HUES48 (cell line): ENCODE measurements at regions not wholly inside any gene's neighbourhood (a gene's known extent, or its start where the extent isn't known, plus 50 kb on each side); places are given as distances from the start of the nearest gene placed in this dataset.

Experiments
- H3K27ac ChIP-seq: one replicate; pipeline ENCODE4 v1.7.0; 2013; ENCODE audit warnings: low read depth, low read length, inconsistent platforms
- H3K27me3 ChIP-seq: 2 replicates; pipeline ENCODE4 v1.6.1; 2013; ENCODE audit warnings: mild to moderate bottlenecking, low read length; ENCODE audit not compliant: control insufficient read depth, insufficient read depth
- H3K36me3 ChIP-seq: 2 replicates; pipeline ENCODE4 v1.6.1; 2013; ENCODE audit warnings: low read length; ENCODE audit not compliant: control insufficient read depth, insufficient read depth
- H3K4me1 ChIP-seq: 2 replicates; pipeline ENCODE4 v1.6.1; 2013; ENCODE audit warnings: mild to moderate bottlenecking, low read length; ENCODE audit not compliant: control insufficient read depth, insufficient read depth
- H3K4me3 ChIP-seq: 2 replicates; pipeline ENCODE4 v1.5.1; 2013; ENCODE audit warnings: mild to moderate bottlenecking, low read depth, low read length
- H3K9ac ChIP-seq: 2 replicates; pipeline ENCODE4 v1.6.1; 2013; ENCODE audit warnings: mild to moderate bottlenecking, low read depth, low read length, moderate library complexity
- H3K9me3 ChIP-seq: 2 replicates; pipeline ENCODE4 v1.6.1; 2013; ENCODE audit warnings: low read length; ENCODE audit not compliant: control insufficient read depth, insufficient read depth

DNA sequence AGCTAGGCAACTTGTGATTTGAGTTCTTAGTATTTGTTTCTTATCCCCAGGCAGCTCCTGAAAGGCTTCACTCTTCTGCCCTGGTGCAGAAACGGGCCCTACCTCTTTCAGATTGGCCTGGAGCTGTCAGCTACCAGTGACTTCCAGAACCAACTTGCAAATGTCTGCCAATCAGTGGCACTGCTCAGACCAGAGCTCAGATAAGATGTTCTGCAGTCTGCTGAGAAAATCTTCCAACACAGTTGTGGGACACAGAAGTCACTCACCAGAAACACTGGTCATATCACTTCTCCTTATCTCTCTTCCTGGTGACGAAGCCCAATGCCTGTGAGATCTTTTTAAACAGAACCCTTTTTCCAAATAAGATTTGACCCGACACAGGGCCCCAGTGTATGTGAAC, 81.9 kb upstream of the DUSP5 start:
- no peaks in the 10 kb centered on the region for H3K36me3 ChIP-seq
- H3K4me1 ChIP-seq, result no peaks in the 10 kb centered on the region
- H3K9me3 ChIP-seq, result no peaks in the 10 kb centered on the region
- no peak overlapping the region for H3K9ac ChIP-seq
- H3K27ac ChIP-seq, result no peak overlapping the region
- no peak overlapping the region for H3K4me3 ChIP-seq
- no peaks in the 10 kb centered on the region for H3K27me3 ChIP-seq

DNA sequence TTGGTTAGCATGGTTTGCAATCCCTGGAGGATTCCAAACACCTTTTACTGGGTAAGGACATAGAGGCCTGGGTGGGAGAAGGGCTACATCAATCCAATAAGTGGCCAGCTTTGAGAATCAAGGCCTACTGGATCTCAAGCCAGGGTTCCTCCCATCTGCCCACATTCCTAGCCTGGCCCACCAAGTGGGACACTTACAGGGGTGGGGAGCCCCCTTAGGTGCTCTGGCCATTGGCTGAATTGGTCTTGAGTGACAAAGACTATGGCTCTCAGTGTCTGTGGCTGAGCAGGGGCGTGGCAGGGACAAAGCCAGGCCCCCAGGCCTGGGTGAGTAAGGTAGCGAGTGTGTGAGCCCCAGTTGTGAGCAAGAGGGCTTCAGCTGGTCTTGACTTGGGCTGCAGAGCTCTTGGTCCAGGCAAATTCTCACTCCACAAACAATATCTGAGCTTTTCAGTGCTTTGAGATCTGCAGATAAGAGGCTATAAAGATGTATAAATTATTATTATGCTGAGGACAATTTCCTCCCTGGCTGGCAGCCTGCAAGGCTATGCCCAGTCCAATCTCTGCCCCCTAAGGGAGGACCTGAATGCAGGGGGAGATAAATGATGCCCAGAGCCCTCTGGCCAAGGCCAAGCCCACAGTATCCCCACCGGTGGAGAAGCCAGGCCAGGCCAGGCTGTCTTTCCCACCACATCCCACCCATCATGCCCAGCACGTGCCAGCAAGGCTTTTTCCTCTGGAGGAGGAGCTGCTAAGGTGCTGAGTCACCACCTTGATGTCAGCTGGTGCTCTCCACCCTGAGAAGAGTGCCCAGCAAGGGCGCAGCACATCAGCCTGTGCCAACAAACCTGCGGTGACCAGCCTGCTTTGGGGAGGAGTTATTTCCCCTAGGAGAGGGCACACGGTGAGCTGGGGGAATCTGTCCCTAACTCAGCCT, 80.7 kb upstream of the DUSP5 start:
- H3K27ac ChIP-seq, result no peak overlapping the region
- H3K4me3 ChIP-seq, result no peak overlapping the region
- H3K36me3 ChIP-seq, result no peaks in the 10 kb centered on the region
- H3K4me1 ChIP-seq, result no peaks in the 10 kb centered on the region
- H3K27me3 ChIP-seq, result no peaks in the 10 kb centered on the region
- H3K9me3 ChIP-seq, result no peaks in the 10 kb centered on the region
- H3K9ac ChIP-seq, result no peak overlapping the region

DNA sequence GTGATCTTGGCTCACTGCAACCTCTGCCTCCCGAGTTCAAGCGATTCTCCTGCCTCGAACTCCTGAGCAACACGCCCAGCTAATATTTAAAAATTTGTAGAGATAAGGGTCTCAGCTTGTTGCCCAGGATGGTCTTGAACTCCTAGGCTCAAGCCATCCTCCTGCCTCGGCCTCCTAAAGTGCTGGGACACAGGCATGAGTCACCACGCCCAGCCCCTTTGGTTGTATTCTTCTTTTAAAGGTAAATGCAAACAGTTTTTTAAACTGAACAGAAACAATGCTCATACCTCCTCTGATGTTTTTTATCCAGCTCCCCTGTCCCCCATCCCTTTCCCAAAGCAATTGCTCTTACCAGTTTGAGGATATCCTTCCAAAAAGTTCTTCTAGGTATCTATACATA, 79.5 kb upstream of the DUSP5 start:
- no peaks in the 10 kb centered on the region for H3K27me3 ChIP-seq
- H3K36me3 ChIP-seq, result no peaks in the 10 kb centered on the region
- H3K4me3 ChIP-seq, result no peak overlapping the region
- no peaks in the 10 kb centered on the region for H3K9me3 ChIP-seq
- no peak overlapping the region for H3K27ac ChIP-seq
- no peak overlapping the region for H3K9ac ChIP-seq
- peaks cover 2% of the 10 kb centered on the region; the same call in 1 of the 2 replicates for H3K4me1 ChIP-seq

DNA sequence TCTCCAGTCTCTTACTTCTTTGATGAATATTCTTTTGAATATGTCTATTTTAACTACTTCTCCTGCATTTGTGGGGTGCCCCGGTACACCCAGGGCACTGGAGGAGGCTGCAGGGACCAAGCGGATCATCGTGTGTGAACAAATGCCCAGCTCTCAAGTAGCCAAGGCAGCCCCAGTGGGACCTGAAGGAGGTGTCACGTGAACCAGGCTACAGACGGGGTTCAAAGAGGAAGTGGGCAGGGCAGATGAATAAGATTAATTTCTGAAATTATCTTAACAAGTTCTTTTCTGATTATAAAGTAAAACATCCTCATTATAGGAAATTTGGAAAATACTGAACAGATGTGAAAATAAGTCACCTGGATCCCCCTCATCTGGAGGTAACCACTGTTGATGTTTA, 78.4 kb upstream of the DUSP5 start:
- no peaks in the 10 kb centered on the region for H3K27me3 ChIP-seq
- no peaks in the 10 kb centered on the region for H3K9me3 ChIP-seq
- no peaks in the 10 kb centered on the region for H3K36me3 ChIP-seq
- H3K4me1 ChIP-seq, result peaks cover 2% of the 10 kb centered on the region; the same call in 1 of the 2 replicates
- no peak overlapping the region for H3K9ac ChIP-seq
- H3K4me3 ChIP-seq, result no peak overlapping the region
- no peak overlapping the region for H3K27ac ChIP-seq

DNA sequence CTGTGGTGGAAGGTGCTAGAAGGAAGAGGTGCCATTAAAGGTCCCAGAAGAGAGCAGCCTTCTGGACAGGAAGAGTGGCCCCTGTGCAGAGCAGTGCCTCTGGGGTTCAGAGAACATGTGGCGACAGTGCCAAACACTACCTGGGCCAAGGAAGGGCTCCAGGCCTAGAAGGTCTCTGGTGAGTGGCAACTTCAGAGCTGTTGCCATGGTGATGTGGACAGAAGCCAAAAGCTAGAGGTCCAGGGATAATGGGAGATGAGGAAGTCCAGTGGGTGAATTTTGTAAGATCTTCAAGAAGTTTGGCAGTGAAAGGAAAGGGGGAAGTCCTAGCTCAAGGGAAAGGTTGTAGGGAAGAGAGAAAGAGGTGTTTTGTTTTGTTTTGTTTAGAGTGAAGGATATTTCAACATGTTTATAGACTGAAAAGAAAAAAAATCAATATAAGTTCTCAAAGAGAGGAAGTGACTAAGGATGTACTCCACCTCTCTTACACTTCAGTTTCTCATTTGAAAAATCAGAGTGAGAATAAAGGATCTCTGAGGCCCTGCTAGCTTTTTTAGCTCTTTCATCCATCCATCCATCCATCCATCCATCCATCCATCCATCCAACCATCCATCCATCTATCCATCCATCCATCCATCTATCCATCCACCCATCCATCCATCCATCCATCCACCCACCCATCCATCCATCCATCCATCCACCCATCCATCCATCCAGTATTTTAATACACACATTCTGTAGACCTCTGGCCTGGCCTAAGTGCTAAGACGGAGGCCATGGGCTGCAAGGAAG, 77.1 kb upstream of the DUSP5 start:
- Histone ChIP-seq H3K4me3 (no peak overlapping the region), H3K9ac (no peak overlapping the region), H3K4me1 (peaks cover 2% of the 10 kb centered on the region; the same call in 1 of the 2 replicates), H3K36me3 (no peaks in the 10 kb centered on the region), H3K27me3 (no peaks in the 10 kb centered on the region), H3K27ac (no peak overlapping the region), H3K9me3 (no peaks in the 10 kb centered on the region)

DNA sequence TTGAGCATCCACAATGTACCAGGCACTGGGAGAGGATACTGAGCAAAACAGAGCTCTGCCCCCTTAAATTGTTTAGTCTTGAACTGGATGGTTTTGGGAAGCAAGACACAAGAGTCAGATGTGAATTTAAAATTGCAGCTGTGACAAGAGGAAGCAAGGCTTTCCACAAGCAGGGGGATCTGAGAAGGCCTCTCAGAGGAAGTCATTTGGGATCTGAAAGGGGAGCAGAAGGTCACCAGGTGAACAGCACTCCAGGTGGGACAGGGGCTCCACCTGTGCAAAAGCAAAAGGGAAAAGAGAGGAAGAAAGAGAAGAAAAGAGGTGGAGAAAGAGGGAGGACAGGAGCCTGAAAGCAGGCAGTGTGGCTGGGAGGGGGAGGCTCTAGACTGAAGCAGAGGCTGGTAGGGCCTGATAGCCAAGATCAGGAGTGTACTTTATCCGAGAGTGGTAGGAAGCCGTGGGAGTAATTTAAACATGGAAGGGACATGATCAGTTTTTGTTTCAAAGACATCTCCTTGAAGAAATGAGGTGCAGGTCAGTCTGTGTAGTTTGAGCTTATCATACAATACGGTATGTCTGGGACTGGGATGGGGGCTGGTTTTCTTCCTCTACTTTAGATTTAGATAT, 76.1 kb upstream of the DUSP5 start:
- Histone ChIP-seq H3K36me3 (no peaks in the 10 kb centered on the region), H3K9ac (no peak overlapping the region), H3K27me3 (no peaks in the 10 kb centered on the region), H3K9me3 (no peaks in the 10 kb centered on the region), H3K4me3 (no peak overlapping the region), H3K4me1 (peaks cover 3% of the 10 kb centered on the region), H3K27ac (no peak overlapping the region)

DNA sequence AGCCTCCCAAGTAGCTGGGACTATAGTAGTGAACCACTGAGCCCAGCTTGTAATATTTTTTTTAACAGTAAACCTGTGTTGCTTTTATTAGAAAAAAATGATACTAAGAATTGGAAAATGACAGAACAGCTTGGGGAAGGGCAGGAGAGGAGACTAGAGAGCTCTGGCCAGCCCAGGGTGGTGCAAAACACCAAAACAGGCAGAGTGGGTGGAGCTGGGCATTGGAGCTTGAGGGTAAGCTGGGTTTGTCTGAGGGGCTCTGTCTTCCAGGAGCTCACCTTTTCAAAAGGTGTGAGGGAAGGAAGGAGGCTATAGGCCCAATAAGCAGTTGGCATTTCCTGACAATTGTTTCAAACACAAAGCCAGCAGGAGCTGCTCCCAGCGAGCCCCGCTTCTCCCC, 75.2 kb upstream of the DUSP5 start:
- H3K4me1 ChIP-seq, result peaks cover 6% of the 10 kb centered on the region
- H3K9me3 ChIP-seq, result no peaks in the 10 kb centered on the region
- H3K36me3 ChIP-seq, result no peaks in the 10 kb centered on the region
- no peak overlapping the region for H3K4me3 ChIP-seq
- no peaks in the 10 kb centered on the region for H3K27me3 ChIP-seq
- H3K9ac ChIP-seq, result no peak overlapping the region
- H3K27ac ChIP-seq, result no peak overlapping the region

DNA sequence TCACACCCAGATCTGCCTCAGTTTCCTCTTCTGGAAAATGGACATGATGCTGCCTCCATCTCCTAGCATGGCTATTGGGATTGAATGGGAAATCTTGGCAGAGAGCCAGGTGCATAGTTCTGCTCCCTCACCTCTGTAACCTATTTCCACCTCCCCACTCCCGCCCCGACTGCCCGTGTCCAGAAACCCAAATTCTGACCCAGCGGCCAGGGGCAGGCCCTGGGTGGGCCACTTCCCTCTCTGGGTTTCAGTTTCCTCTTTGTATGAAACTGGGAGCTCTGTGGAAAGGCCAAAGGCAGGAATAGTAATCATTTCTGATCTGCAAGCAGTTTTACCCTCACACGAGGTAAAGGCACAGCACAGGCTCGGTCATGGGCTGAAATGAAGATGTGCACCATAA, 74.1 kb upstream of the DUSP5 start:
- Histone ChIP-seq H3K9ac (no peak overlapping the region), H3K27me3 (no peaks in the 10 kb centered on the region), H3K36me3 (no peaks in the 10 kb centered on the region), H3K4me1 (peaks cover 6% of the 10 kb centered on the region), H3K4me3 (no peak overlapping the region), H3K9me3 (no peaks in the 10 kb centered on the region), H3K27ac (no peak overlapping the region)

DNA sequence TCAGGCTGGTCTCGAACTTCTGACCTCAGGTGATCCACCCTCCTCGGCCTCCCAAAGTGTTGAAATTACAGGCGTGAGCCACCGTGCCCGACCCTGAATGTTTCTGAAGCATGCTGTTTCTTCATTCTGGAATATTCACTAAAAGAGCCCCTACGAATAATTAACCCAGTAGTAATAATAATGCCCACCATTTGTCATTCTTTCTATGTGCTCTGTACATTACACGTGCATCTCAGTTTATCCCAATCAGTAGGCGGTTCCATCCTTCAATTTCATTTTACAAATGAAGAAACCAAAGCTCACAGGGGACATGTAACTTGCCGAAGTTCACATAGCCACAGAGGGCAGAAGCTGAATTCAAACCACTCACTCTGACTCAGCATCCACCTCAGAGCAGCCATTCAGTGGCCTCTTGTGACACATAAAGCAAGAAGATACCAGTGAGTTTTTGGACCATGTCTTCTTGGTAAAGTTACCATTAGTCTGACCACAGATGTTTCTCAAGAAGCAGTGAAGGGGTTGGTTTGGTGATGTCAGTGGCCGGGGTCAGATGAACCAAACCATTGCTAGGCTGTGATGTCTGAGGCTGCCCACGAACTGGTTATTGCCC, 71.9 kb upstream of the DUSP5 start:
- Histone ChIP-seq H3K27ac (no peak overlapping the region), H3K9me3 (no peaks in the 10 kb centered on the region), H3K4me3 (no peak overlapping the region), H3K36me3 (no peaks in the 10 kb centered on the region), H3K9ac (no peak overlapping the region), H3K27me3 (no peaks in the 10 kb centered on the region), H3K4me1 (peaks cover 6% of the 10 kb centered on the region)

DNA sequence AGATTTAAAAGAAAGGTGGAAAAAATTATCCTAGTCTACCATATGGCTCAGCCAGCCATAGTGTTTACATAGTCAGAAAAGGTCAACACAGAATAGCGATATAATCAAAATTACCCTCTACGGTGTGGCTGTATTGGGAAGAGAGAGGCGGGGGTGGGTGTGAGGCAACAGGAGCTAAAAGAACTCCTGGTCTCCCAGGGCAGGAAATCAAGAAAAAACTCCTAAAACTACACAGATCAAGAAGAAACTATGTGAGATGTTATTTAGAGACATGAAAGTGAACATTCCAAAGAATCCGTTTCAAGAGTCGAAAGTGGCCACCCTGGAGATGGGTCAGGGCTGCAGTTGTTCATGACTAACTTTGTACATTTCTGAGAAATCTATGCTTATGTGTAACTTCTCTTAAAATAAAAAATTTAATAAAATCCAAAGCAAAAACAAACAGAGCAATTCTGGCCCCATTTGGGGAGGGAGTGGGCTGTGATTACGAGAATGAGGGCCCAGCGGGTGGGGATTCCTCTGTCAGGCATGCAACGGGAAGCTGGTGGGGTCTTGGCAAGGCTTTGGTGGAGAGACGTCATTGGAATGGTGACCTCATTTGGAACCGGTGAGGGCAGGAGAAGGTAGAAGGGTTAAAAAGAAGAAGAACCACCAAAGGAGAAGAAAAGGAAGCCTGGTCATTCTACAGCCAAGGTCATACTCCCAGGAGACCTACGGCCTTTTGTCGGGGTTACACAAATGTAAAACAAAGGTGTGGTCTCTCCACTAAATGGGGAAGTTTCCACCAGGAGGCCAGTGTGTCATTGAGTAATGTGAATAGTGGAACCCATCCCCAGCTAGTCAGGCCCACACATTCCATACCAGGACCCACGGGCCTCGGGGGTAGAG, 71.2 kb upstream of the DUSP5 start:
- Histone ChIP-seq H3K9ac (no peak overlapping the region), H3K4me1 (peaks cover 6% of the 10 kb centered on the region), H3K27ac (no peak overlapping the region), H3K27me3 (no peaks in the 10 kb centered on the region), H3K9me3 (no peaks in the 10 kb centered on the region), H3K4me3 (no peak overlapping the region), H3K36me3 (no peaks in the 10 kb centered on the region)
